ENCODE measurements at regions not wholly inside any gene's neighbourhood (a gene's known extent, or its start where the extent isn't known, plus 50 kb on each side); places are given as distances from the start of the nearest gene placed in this dataset.

- no peak for DNase-seq (ENCODE audit: low read depth)
Measured at GRCh38 chr6:134707342-134708031, 242.4 kb downstream of the ALDH8A1 start.

GRCh38 chr6:134706806-134707205 is 243.1 kb downstream of the ALDH8A1 start:
- no peak for DNase-seq (ENCODE audit: low read depth)

GRCh38 chr6:134706153-134706552 is 243.7 kb downstream of the ALDH8A1 start:
- DNase-seq (ENCODE audit: low read depth), result no peak

- DNase-seq (ENCODE audit: low read depth), result no peak
Measured at GRCh38 chr6:134703206-134703605, 246.7 kb downstream of the ALDH8A1 start.

- no peak for DNase-seq (ENCODE audit: low read depth)
Measured at GRCh38 chr6:134702279-134702678, 247.6 kb downstream of the ALDH8A1 start.

GRCh38 chr6:134701301-134701700 is 248.6 kb downstream of the ALDH8A1 start:
- no peak for DNase-seq (ENCODE audit: low read depth)

- DNase-seq (ENCODE audit: low read depth), result no peak
Measured at GRCh38 chr6:134698228-134698627, 251.7 kb downstream of the ALDH8A1 start.

- DNase-seq (ENCODE audit: low read depth), result no peak
Measured at GRCh38 chr6:134692008-134692407, 257.9 kb downstream of the ALDH8A1 start.

GRCh38 chr6:134691180-134691579 is 258.7 kb downstream of the ALDH8A1 start:
- DNase-seq (ENCODE audit: low read depth), result no peak

GRCh38 chr6:134690048-134690447 is 259.9 kb downstream of the ALDH8A1 start:
- no peak for DNase-seq (ENCODE audit: low read depth)

- no peak for DNase-seq (ENCODE audit: low read depth)
Measured at GRCh38 chr6:134689641-134690040, 260.3 kb downstream of the ALDH8A1 start.

GRCh38 chr6:134689177-134689576 is 260.7 kb downstream of the ALDH8A1 start:
- DNase-seq (ENCODE audit: low read depth), result no peak

- DNase-seq (ENCODE audit: low read depth), result no peak
Measured at GRCh38 chr6:134686071-134686470, 263.8 kb downstream of the ALDH8A1 start.

- no peak for DNase-seq (ENCODE audit: low read depth)
Measured at GRCh38 chr6:134684423-134684795, 265.5 kb downstream of the ALDH8A1 start.

GRCh38 chr6:134683783-134684422 is 266.0 kb downstream of the ALDH8A1 start:
- no peak for DNase-seq (ENCODE audit: low read depth)

- DNase-seq (ENCODE audit: low read depth), result no peak
Measured at GRCh38 chr6:134680433-134680832, 269.5 kb downstream of the ALDH8A1 start.

- no peak for DNase-seq (ENCODE audit: low read depth)
Measured at GRCh38 chr6:134680021-134680420, 269.9 kb downstream of the ALDH8A1 start.

GRCh38 chr6:134678436-134678889 is 271.4 kb downstream of the ALDH8A1 start:
- no peak for DNase-seq (ENCODE audit: low read depth)

- no peak for DNase-seq (ENCODE audit: low read depth)
Measured at GRCh38 chr6:134676307-134677281, 273.3 kb downstream of the ALDH8A1 start.

- no peak for DNase-seq (ENCODE audit: low read depth)
Measured at GRCh38 chr6:134675110-134676054, 274.5 kb downstream of the ALDH8A1 start.

GRCh38 chr6:134674562-134674961 is 275.3 kb downstream of the ALDH8A1 start:
- DNase-seq (ENCODE audit: low read depth), result no peak
